Smooth muscle cell (in vitro differentiated cells): ENCODE measurements at regions not wholly inside any gene's neighbourhood (a gene's known extent, or its start where the extent isn't known, plus 50 kb on each side); places are given as distances from the start of the nearest gene placed in this dataset.

ENCODE experiments used
- DNase-seq: peaks from one replicate; lab custom pipeline; 2025; ENCODE audit not compliant: unreplicated experiment; lab: John Stamatoyannopoulos, UW
- H2AFZ ChIP-seq: fragments of 200-600 bp; sonication (generic); 2 replicates; pipeline ENCODE4 v1.6.0; 2016; ENCODE audit warnings: antibody characterized with exemption, low read depth, mild to moderate bottlenecking
- H3F3A ChIP-seq: fragments of 200-600 bp; sonication (generic); 2 replicates; pipeline ENCODE4 v1.6.0; 2017; ENCODE audit warnings: antibody characterized with exemption, low read depth
- H3K27ac ChIP-seq: fragments of 200-600 bp; sonication (generic); 2 replicates; pipeline ENCODE4 v1.5.1; 2016; ENCODE audit warnings: low read depth, mild to moderate bottlenecking
- H3K27me3 ChIP-seq: fragments of 200-600 bp; sonication (generic); 2 replicates; pipeline ENCODE4 v1.6.1; 2016; ENCODE audit warnings: low read depth, mild to moderate bottlenecking
- H3K36me3 ChIP-seq: fragments of 200-600 bp; sonication (generic); 2 replicates; pipeline ENCODE4 v1.5.1; 2016; ENCODE audit warnings: low read depth
- H3K4me1 ChIP-seq: fragments of 200-600 bp; sonication (generic); 2 replicates; pipeline ENCODE4 v1.5.1; 2016; ENCODE audit warnings: low read depth
- H3K4me2 ChIP-seq: fragments of 200-600 bp; sonication (generic); 2 replicates; pipeline ENCODE4 v1.6.0; 2016; ENCODE audit warnings: mild to moderate bottlenecking
- H3K4me3 ChIP-seq: fragments of 200-600 bp; sonication (generic); 2 replicates; pipeline ENCODE4 v1.5.1; 2016; ENCODE audit warnings: mild to moderate bottlenecking
- H3K79me2 ChIP-seq: fragments of 200-600 bp; sonication (generic); 2 replicates; pipeline ENCODE4 v1.6.0; 2016; ENCODE audit warnings: low read depth, mild to moderate bottlenecking
- H3K9ac ChIP-seq: fragments of 200-600 bp; sonication (generic); 2 replicates; pipeline ENCODE4 v1.6.0; 2016; ENCODE audit warnings: low read depth
- H3K9me3 ChIP-seq: fragments of 200-600 bp; sonication (generic); replicated peaks from 2 replicates; pipeline ENCODE4 v1.5.1; 2016; ENCODE audit warnings: low read depth
- H4K20me1 ChIP-seq: fragments of 200-600 bp; sonication (generic); 2 replicates; pipeline ENCODE4 v1.6.0; 2016; ENCODE audit warnings: low read depth
- WGBS: methylation state at CpG from one replicate; pipeline ENCODE4 v1.1.7; 2016; ENCODE audit warnings: low lambda C conversion rate; 5-methylcytosine and 5-hydroxymethylcytosine counted together
- TF ChIP-seq, protein P1 (sequence below): fragments of 200-600 bp; sonication (generic); IDR thresholded peaks from 2 replicates; pipeline ENCODE4 v1.5.1; 2017; ENCODE audit warnings: borderline replicate concordance, mild to moderate bottlenecking, antibody characterized with exemption; ENCODE audit not compliant: insufficient read depth, poor library complexity, severe bottlenecking

DNA sequence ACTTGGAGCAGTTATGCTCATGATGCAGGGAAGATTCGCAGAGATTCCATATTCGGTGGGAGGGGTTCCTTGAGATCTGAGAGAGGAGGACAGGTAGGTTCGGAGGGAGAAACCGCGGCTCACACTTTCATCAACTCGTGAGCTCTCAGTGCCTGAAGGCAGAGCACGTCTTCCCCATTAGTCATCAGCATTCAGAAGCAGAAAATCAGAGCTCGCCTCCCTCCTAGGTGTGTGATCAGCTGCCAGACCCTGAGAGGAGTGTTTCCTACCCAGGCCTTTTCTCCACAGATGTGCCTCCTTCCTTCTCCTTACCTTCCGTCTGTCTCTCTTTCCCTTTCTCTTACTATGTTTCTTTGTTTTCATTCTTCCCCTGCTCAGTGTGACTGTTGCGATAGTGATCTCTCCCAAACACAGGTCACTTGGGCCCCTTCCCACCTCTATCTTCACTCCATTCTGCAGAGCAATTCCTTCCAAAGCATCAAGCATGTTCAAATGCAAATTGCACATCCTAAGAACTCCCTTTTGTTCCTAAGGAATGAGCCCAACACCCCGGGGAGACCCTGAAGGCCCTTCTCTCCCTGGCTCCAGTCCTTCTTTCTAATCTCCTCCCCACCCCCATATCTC lies 389.5 kb downstream of the UQCRFS1 start:
- Histone ChIP-seq H3F3A (no peaks in the 10 kb centered on the region), H3K4me2 (no peak overlapping the region), H3K36me3 (no peaks in the 10 kb centered on the region), H3K79me2 (no peaks in the 10 kb centered on the region), H3K27me3 (no peaks in the 10 kb centered on the region), H4K20me1 (no peaks in the 10 kb centered on the region), H3K9ac (no peak overlapping the region), H3K27ac (no peak overlapping the region), H3K4me1 (peaks cover 7% of the 10 kb centered on the region), H3K4me3 (no peak overlapping the region), H2AFZ (no peak overlapping the region), H3K9me3 (no peaks in the 10 kb centered on the region)
- DNase-seq = no peak
- 37% methylated on average over 11 of the region's 11 CpGs for WGBS
- TF ChIP-seq, protein P1, sequence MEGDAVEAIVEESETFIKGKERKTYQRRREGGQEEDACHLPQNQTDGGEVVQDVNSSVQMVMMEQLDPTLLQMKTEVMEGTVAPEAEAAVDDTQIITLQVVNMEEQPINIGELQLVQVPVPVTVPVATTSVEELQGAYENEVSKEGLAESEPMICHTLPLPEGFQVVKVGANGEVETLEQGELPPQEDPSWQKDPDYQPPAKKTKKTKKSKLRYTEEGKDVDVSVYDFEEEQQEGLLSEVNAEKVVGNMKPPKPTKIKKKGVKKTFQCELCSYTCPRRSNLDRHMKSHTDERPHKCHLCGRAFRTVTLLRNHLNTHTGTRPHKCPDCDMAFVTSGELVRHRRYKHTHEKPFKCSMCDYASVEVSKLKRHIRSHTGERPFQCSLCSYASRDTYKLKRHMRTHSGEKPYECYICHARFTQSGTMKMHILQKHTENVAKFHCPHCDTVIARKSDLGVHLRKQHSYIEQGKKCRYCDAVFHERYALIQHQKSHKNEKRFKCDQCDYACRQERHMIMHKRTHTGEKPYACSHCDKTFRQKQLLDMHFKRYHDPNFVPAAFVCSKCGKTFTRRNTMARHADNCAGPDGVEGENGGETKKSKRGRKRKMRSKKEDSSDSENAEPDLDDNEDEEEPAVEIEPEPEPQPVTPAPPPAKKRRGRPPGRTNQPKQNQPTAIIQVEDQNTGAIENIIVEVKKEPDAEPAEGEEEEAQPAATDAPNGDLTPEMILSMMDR = no peak

DNA sequence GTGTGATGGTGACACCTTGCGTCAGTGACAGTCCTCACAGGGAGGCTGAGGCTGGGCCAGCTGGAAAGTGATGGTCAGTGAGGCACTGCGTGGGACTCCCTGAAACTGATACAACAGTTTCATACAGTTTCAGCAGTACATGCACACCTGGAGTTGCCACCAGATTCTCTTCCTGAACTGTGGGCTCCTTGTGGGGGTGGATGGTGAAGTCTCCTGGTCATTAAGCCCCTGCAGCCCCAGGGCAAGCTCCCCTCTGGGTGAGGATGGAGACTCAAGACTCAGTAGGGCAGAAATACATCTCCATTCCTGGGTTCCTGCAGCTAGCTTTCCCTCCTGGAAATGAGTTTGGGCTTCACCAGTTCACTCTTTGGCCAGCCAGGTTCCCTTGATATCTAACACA lies 392.7 kb downstream of the UQCRFS1 start:
- no peaks in the 10 kb centered on the region for H3F3A ChIP-seq
- peaks cover 7% of the 10 kb centered on the region for H3K4me1 ChIP-seq
- no peaks in the 10 kb centered on the region for H3K27me3 ChIP-seq
- no peak overlapping the region for H3K4me2 ChIP-seq
- no peaks in the 10 kb centered on the region for H3K79me2 ChIP-seq
- WGBS = 83% methylated on average over 2 of the region's 2 CpGs
- no peak for DNase-seq
- no peaks in the 10 kb centered on the region for H4K20me1 ChIP-seq
- no peak overlapping the region for H2AFZ ChIP-seq
- H3K36me3 ChIP-seq = no peaks in the 10 kb centered on the region
- no peak overlapping the region for H3K9ac ChIP-seq
- no peaks in the 10 kb centered on the region for H3K9me3 ChIP-seq
- TF ChIP-seq, protein P1 = no peak
- H3K4me3 ChIP-seq = no peak overlapping the region
- H3K27ac ChIP-seq = no peak overlapping the region

DNA sequence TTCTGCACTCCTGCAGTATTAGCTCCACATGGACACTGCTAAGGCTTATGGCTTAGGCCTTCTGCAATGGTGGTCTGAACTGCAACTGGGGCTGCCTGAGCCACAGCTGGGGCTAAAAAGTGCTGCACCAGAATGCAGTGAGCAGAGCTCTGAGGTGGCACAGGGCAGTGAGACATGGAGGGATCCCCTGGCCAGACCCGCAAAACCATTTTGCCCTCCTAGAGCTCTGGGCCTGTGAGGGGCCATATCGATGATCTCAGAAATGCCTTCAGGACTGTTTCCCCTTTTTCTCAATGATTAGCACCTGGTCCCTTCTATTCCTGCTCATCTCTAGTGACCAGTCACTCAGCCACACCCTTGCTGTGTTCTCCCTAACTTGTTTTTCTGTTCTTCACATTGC lies 397.7 kb downstream of the UQCRFS1 start:
- TF ChIP-seq, protein P1 = no peak
- H3K27ac ChIP-seq = no peak overlapping the region
- H3K4me2 ChIP-seq = no peak overlapping the region
- WGBS = 96% methylated on average over 2 of the region's 2 CpGs
- H3K27me3 ChIP-seq = no peaks in the 10 kb centered on the region
- H2AFZ ChIP-seq = no peak overlapping the region
- H3K9me3 ChIP-seq = no peaks in the 10 kb centered on the region
- no peak overlapping the region for H3K4me3 ChIP-seq
- no peaks in the 10 kb centered on the region for H4K20me1 ChIP-seq
- H3K9ac ChIP-seq = no peak overlapping the region
- H3K4me1 ChIP-seq = no peaks in the 10 kb centered on the region
- no peaks in the 10 kb centered on the region for H3F3A ChIP-seq
- DNase-seq = no peak
- H3K79me2 ChIP-seq = no peaks in the 10 kb centered on the region
- no peaks in the 10 kb centered on the region for H3K36me3 ChIP-seq

DNA sequence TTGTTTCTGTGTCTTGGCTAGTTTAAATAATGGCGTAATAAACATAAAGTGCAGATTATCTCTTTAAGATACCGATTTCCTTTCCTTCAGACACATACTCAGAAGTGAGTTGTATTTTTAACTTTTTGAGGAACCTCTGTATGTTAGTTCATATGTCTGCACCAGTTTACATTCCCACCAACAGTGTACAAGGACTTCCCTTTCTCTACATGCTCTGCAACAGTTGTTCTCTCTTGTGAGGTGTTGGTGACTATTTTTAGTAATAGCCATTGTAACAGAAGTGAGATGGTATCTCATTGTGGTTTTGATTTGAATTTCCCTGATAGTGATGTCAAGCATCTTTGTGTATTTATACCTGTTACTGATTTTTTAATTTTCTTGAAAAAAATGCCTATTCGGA lies 418.6 kb downstream of the UQCRFS1 start:
- H2AFZ ChIP-seq = no peak overlapping the region
- H4K20me1 ChIP-seq = no peaks in the 10 kb centered on the region
- no peaks in the 10 kb centered on the region for H3K36me3 ChIP-seq
- H3F3A ChIP-seq = no peaks in the 10 kb centered on the region
- WGBS = 83% methylated on average over 3 of the region's 3 CpGs
- H3K27ac ChIP-seq = no peak overlapping the region
- H3K4me3 ChIP-seq = no peak overlapping the region
- H3K27me3 ChIP-seq = peaks cover 51% of the 10 kb centered on the region
- H3K4me1 ChIP-seq = no peaks in the 10 kb centered on the region
- peak overlapping the region; percentile 79 for H3K4me2 ChIP-seq
- no peaks in the 10 kb centered on the region for H3K79me2 ChIP-seq
- H3K9ac ChIP-seq = no peak overlapping the region
- TF ChIP-seq, protein P1 = no peak
- DNase-seq = no peak
- H3K9me3 ChIP-seq = no peaks in the 10 kb centered on the region
